Peyer's patch (tissue), 4 donors: ENCODE measurements at regions not wholly inside any gene's neighbourhood (a gene's known extent, or its start where the extent isn't known, plus 50 kb on each side); places are given as distances from the start of the nearest gene placed in this dataset.

Source experiments
- CTCF ChIP-seq, 6 experiments: fragments of 450-650 bp in 4 of 6; fragments of 200-600 bp in 2 of 6; sonication (generic) in 1 of 6; IDR thresholded peaks; one replicate each; pipeline ENCODE4 v1.5.1; 2017 to 2019; ENCODE audit warnings: antibody characterized with exemption in 6 of 6, mild to moderate bottlenecking in 3 of 6, moderate library complexity in 1 of 6
- POLR2A ChIP-seq, 2 donors: fragments of 450-650 bp; IDR thresholded peaks; one replicate each; pipeline ENCODE4 v1.5.1; 2017; ENCODE audit warnings: antibody characterized with exemption in 2 of 2, mild to moderate bottlenecking in 2 of 2, moderate library complexity in 2 of 2

DNA sequence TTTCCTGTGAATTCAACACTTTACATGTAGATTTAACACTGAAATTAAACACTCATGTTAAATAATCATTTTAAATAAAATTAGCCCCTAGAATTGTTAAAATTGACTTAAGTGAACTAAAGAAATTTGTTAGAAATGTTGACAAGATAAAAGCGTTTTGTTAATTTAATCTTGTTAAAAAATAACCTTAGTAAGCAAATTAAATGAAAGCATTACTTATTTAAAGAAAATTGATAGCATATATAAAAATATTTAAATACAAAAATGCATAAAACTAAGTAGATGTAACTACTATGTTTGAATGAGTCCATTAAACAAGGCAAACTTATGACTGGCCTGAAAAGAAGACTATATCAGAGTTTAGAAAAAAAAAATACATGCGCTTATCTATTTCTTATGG, 99.0 kb upstream of the TRPC4 start:
- TF ChIP-seq CTCF (IDR thresholded peaks at IDR 0.05) = no peak
- TF ChIP-seq POLR2A (IDR thresholded peaks at IDR 0.05) = no peak
